Stimulated activated effector memory CD8-positive, alpha-beta T cell treated with anti-CD3 and anti-CD28 coated beads, Interleukin-12 subunit alpha, Interleukin-12 subunit beta, amount 100 ng/mL, for 72 hours (primary cell): ENCODE measurements at regions not wholly inside any gene's neighbourhood (a gene's known extent, or its start where the extent isn't known, plus 50 kb on each side); places are given as distances from the start of the nearest gene placed in this dataset.

ENCODE experiments used
- ATAC-seq: fragments of 150-1000 bp; cut with Tn5 transposase; 2 replicates; pipeline ENCODE4 v1.10.0; 2021
- DNase-seq, 2 donors: peaks; one replicate each; pipeline ENCODE4 v3.0.0; 2021 to 2022; ENCODE audit warnings: low spot score in 2 of 2
- H3K27ac Mint-ChIP-seq: one replicate; pipeline ENCODE4 v1.8.0; 2022; ENCODE audit warnings: mild to moderate bottlenecking, mixed read lengths
- H3K36me3 Mint-ChIP-seq: one replicate; pipeline ENCODE4 v1.8.0; 2022; ENCODE audit warnings: mild to moderate bottlenecking, mixed read lengths
- H3K4me1 Mint-ChIP-seq: one replicate; pipeline ENCODE4 v1.8.0; 2022; ENCODE audit warnings: mixed read lengths
- H3K4me3 Mint-ChIP-seq: one replicate; pipeline ENCODE4 v1.8.0; 2022; ENCODE audit warnings: mild to moderate bottlenecking, mixed read lengths
- H3K9me3 Mint-ChIP-seq: one replicate; pipeline ENCODE4 v1.8.0; 2022; ENCODE audit warnings: mixed read lengths

GRCh38 chr9:105065098-105066088 lies 137.4 kb upstream of the ABCA1 start:
- Mint-ChIP-seq H3K4me3 (no peak overlapping the region), H3K27ac (peak overlapping the region; percentile 21), H3K36me3 (peaks cover under 1% of the 10 kb centered on the region), H3K4me1 (peaks cover 9% of the 10 kb centered on the region), H3K9me3 (no peaks in the 10 kb centered on the region)
- DNase-seq (no peak), ATAC-seq (no peak)

GRCh38 chr9:105066275-105066865 lies 138.4 kb upstream of the ABCA1 start:
- Mint-ChIP-seq H3K36me3 (peaks cover 6% of the 10 kb centered on the region), H3K4me1 (peaks cover 10% of the 10 kb centered on the region), H3K9me3 (no peaks in the 10 kb centered on the region), H3K4me3 (no peak overlapping the region), H3K27ac (no peak overlapping the region)
- ATAC-seq: no peak
- DNase-seq: no peak

- H3K27ac Mint-ChIP-seq: no peak overlapping the region
- DNase-seq (no peak), ATAC-seq (no peak)
- H3K4me1 Mint-ChIP-seq: peaks cover 16% of the 10 kb centered on the region
- no peak overlapping the region for H3K4me3 Mint-ChIP-seq
- H3K36me3 Mint-ChIP-seq: peaks cover 6% of the 10 kb centered on the region
- no peaks in the 10 kb centered on the region for H3K9me3 Mint-ChIP-seq
Observed at GRCh38 chr9:105067895-105068580, 140.1 kb upstream of the ABCA1 start.

- DNase-seq: no peak
- peaks cover 6% of the 10 kb centered on the region for H3K36me3 Mint-ChIP-seq
- H3K27ac Mint-ChIP-seq: no peak overlapping the region
- ATAC-seq: no peak
- no peak overlapping the region for H3K4me3 Mint-ChIP-seq
- H3K4me1 Mint-ChIP-seq: peaks cover 8% of the 10 kb centered on the region
- H3K9me3 Mint-ChIP-seq: no peaks in the 10 kb centered on the region
Observed at GRCh38 chr9:105069285-105069684, 141.3 kb upstream of the ABCA1 start.

- DNase-seq (no peak), ATAC-seq (no peak)
- Mint-ChIP-seq H3K4me3 (no peak overlapping the region), H3K36me3 (peaks cover 6% of the 10 kb centered on the region), H3K4me1 (peaks cover 7% of the 10 kb centered on the region), H3K9me3 (no peaks in the 10 kb centered on the region), H3K27ac (no peak overlapping the region)
Observed at GRCh38 chr9:105069696-105070095, 141.7 kb upstream of the ABCA1 start.

GRCh38 chr9:105070176-105070575 lies 142.2 kb upstream of the ABCA1 start:
- H3K4me1 Mint-ChIP-seq: peaks cover 7% of the 10 kb centered on the region
- no peak overlapping the region for H3K4me3 Mint-ChIP-seq
- H3K36me3 Mint-ChIP-seq: peaks cover 6% of the 10 kb centered on the region
- H3K27ac Mint-ChIP-seq: no peak overlapping the region
- no peaks in the 10 kb centered on the region for H3K9me3 Mint-ChIP-seq
- DNase-seq (no peak), ATAC-seq (no peak)

GRCh38 chr9:105072476-105072875 lies 144.5 kb upstream of the ABCA1 start:
- H3K9me3 Mint-ChIP-seq: no peaks in the 10 kb centered on the region
- ATAC-seq (no peak), DNase-seq (no peak)
- no peak overlapping the region for H3K4me3 Mint-ChIP-seq
- peaks cover 6% of the 10 kb centered on the region for H3K36me3 Mint-ChIP-seq
- no peak overlapping the region for H3K27ac Mint-ChIP-seq
- H3K4me1 Mint-ChIP-seq: peaks cover 7% of the 10 kb centered on the region

- Mint-ChIP-seq H3K27ac (no peak overlapping the region), H3K4me3 (no peak overlapping the region), H3K4me1 (peaks cover 7% of the 10 kb centered on the region), H3K9me3 (no peaks in the 10 kb centered on the region), H3K36me3 (peaks cover 6% of the 10 kb centered on the region)
- ATAC-seq (no peak), DNase-seq (no peak)
Observed at GRCh38 chr9:105073147-105073546, 145.2 kb upstream of the ABCA1 start.

- Mint-ChIP-seq H3K27ac (no peak overlapping the region), H3K9me3 (no peaks in the 10 kb centered on the region), H3K4me1 (peaks cover 7% of the 10 kb centered on the region), H3K4me3 (no peak overlapping the region), H3K36me3 (peaks cover 6% of the 10 kb centered on the region)
- ATAC-seq: no peak
- no peak for DNase-seq
Observed at GRCh38 chr9:105074491-105074890, 146.5 kb upstream of the ABCA1 start.

- H3K4me3 Mint-ChIP-seq: no peak overlapping the region
- no peaks in the 10 kb centered on the region for H3K9me3 Mint-ChIP-seq
- ATAC-seq (no peak), DNase-seq (no peak)
- H3K27ac Mint-ChIP-seq: no peak overlapping the region
- no peaks in the 10 kb centered on the region for H3K36me3 Mint-ChIP-seq
- peaks cover 3% of the 10 kb centered on the region for H3K4me1 Mint-ChIP-seq
Observed at GRCh38 chr9:105076729-105077128, 148.8 kb upstream of the ABCA1 start.

- Mint-ChIP-seq H3K27ac (no peak overlapping the region), H3K9me3 (no peaks in the 10 kb centered on the region), H3K4me1 (no peaks in the 10 kb centered on the region), H3K4me3 (no peak overlapping the region), H3K36me3 (no peaks in the 10 kb centered on the region)
- no peak for ATAC-seq
- DNase-seq: no peak
Observed at GRCh38 chr9:105079457-105079856, 151.5 kb upstream of the ABCA1 start.

GRCh38 chr9:105082843-105083242 lies 154.9 kb upstream of the ABCA1 start:
- no peaks in the 10 kb centered on the region for H3K36me3 Mint-ChIP-seq
- no peaks in the 10 kb centered on the region for H3K4me1 Mint-ChIP-seq
- H3K4me3 Mint-ChIP-seq: no peak overlapping the region
- DNase-seq (no peak), ATAC-seq (no peak)
- no peaks in the 10 kb centered on the region for H3K9me3 Mint-ChIP-seq
- no peak overlapping the region for H3K27ac Mint-ChIP-seq

- ATAC-seq (no peak), DNase-seq (no peak)
- Mint-ChIP-seq H3K36me3 (no peaks in the 10 kb centered on the region), H3K4me1 (no peaks in the 10 kb centered on the region), H3K27ac (no peak overlapping the region), H3K4me3 (no peak overlapping the region), H3K9me3 (no peaks in the 10 kb centered on the region)
Observed at GRCh38 chr9:105083256-105083655, 155.3 kb upstream of the ABCA1 start.

GRCh38 chr9:105087910-105088898 lies 156.2 kb upstream of the SLC44A1 start:
- Mint-ChIP-seq H3K27ac (no peak overlapping the region), H3K9me3 (no peaks in the 10 kb centered on the region), H3K4me1 (no peaks in the 10 kb centered on the region), H3K36me3 (no peaks in the 10 kb centered on the region), H3K4me3 (no peak overlapping the region)
- DNase-seq: no peak
- no peak for ATAC-seq

GRCh38 chr9:105089874-105090273 lies 154.6 kb upstream of the SLC44A1 start:
- H3K36me3 Mint-ChIP-seq: no peaks in the 10 kb centered on the region
- DNase-seq (no peak), ATAC-seq (no peak)
- H3K27ac Mint-ChIP-seq: no peak overlapping the region
- H3K4me3 Mint-ChIP-seq: no peak overlapping the region
- no peaks in the 10 kb centered on the region for H3K4me1 Mint-ChIP-seq
- no peaks in the 10 kb centered on the region for H3K9me3 Mint-ChIP-seq
